ENCODE measurements at regions not wholly inside any gene's neighbourhood (a gene's known extent, or its start where the extent isn't known, plus 50 kb on each side); places are given as distances from the start of the nearest gene placed in this dataset.

DNA sequence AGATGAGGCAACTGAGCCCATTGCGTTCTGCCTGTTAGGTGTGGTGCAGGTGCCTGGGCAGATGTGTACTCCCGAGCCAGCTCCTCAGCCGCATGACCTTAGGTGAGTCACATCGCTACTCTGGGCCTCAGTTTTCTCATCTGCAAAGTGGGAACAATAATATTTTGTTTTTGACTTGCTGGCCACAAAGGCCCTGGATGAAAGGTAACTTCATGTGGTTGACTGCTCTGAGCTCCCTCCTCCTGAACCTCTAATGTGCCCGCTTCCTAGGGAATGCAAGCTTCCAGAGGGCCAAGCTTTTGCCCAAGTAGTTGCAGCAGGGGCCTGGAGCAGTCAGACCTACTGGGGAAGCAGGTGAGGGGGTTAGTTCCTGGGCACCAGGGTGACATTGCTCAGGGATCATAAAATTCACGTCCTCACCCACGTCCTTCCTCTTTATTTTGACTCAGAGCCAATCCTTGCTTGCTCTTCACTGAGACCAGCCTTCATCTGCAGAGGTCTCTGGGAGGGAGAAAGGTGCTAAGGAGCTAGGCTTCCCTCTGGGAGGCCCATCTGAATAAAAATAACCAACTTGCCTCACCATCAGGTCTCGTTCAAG, 149.0 kb upstream of the TLE3 start:
- DNase-seq (ENCODE audit: low read depth in 1 of 2, low spot score in 2 of 2) = no peak
- no peaks in the 10 kb centered on the region for H3K27me3 ChIP-seq (replicated peaks)
- H3K4me1 ChIP-seq (replicated peaks) = peaks cover 9% of the 10 kb centered on the region
- H3K36me3 ChIP-seq = no peaks in the 10 kb centered on the region
- no peaks in the 10 kb centered on the region for H3K9me3 ChIP-seq (replicated peaks)
- no peak overlapping the region for H3K4me3 ChIP-seq
- no peak overlapping the region for H3K27ac ChIP-seq

DNA sequence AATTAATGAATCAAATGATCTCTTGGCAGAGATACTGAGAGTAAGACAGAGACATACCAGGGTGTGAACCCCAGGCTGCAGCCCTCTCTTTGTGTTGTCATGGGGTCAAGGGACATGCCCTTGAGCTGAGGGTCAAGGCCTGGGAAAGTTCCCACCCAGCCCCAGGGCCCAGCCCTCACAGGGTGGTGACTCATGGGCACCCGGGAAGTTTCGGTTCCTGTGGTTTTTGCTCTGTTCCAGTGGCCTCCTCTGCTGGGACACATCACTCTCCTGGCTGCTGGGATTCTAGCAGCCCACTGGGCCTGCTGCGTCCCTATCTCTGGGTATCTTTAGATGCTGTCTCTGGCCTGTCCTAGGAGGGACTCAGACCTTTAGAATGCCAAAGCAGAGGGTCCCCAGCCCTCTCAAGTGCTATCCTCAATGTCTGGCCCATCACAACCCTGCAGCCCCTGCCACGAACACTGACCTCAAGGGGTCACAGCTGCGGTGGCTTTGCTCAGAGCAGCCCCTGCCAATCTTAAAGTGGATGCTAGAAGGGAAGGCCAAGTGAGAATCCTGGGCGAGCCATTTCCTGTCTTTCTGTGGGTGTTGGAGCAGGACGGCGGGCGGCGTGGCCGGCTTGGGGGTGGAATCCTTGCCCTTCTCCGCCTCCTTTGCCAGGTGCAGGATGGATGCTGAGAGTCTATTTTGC, 148.4 kb upstream of the TLE3 start:
- Histone ChIP-seq H3K4me1 (replicated peaks) (peaks cover 9% of the 10 kb centered on the region), H3K9me3 (replicated peaks) (no peaks in the 10 kb centered on the region), H3K27me3 (replicated peaks) (no peaks in the 10 kb centered on the region), H3K27ac (no peak overlapping the region), H3K36me3 (no peaks in the 10 kb centered on the region), H3K4me3 (no peak overlapping the region)
- peak; percentile 44 to 63 for DNase-seq (ENCODE audit: low read depth in 1 of 2, low spot score in 2 of 2)

DNA sequence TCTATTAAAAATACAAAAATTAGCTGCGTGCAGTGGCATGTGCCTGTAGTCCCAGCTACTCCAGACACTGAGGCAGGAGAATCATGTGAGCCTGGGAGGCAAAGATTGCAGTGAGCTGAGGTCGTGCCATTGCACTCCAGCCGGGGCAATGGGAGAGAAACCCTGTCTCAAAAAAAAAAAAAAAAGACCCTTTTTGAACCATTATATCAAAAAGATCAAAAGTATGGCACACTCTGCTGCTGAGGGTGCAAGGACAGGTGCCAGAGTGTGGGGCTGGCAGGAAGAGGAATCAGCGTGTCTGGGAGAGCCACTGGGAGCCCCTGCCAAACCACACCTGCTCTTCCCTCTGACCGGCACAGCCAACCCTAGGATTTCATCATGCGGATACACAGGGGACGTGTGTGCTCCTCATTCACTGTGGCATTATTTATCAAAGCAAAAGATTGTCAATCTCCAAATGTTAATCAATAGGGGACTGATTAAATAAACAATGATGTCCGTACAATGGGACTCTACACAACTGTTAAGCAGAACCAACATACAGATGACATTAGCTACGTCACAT, 147.3 kb upstream of the TLE3 start:
- Histone ChIP-seq H3K9me3 (replicated peaks) (no peaks in the 10 kb centered on the region), H3K27ac (no peak overlapping the region), H3K27me3 (replicated peaks) (no peaks in the 10 kb centered on the region), H3K36me3 (no peaks in the 10 kb centered on the region), H3K4me3 (no peak overlapping the region), H3K4me1 (replicated peaks) (peaks cover 9% of the 10 kb centered on the region)
- no peak for DNase-seq (ENCODE audit: low read depth in 1 of 2, low spot score in 2 of 2)

DNA sequence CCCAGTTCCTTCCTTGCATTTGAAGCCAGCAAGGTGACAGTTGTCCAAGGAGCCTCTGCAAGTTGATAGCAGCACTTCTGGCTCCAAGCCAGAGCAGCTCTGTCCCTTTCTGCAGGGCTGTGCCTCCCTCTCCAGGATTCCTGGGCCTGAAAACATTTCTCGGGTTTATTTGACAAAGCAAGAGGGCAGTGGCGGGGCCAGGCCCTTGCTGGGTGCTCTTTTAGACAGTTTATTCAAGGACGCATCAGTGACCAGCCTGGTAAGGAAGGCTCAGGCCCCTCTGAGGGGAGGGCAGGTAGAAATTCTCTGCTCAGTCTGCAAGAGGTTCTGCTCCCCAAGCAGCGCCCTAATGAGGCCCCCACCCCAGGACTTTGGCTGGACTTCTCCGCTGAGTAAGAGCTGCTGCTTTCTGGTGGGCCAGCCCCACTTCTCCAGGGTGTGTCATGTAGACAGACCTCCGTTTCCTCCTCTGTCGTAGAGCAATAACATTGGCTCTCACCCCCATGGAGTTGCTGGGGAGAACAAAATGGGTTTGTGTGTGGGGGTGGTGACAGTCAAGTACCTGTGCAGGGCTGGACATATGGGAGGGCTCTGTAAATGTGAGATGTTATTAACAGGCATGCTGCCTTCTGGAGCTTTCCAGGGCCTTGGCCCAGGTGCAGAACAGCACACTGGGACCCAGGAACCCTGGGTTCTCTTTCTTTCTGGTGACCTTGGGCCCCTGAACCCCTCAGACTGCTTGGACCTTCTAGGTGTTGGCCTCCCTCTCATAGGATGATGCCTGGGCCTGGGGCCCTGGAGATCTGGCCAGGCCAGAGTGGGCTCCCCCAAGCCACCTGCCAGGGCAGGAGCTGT, 146.2 kb upstream of the TLE3 start:
- Histone ChIP-seq H3K4me3 (no peak overlapping the region), H3K36me3 (no peaks in the 10 kb centered on the region), H3K9me3 (replicated peaks) (no peaks in the 10 kb centered on the region), H3K27me3 (replicated peaks) (no peaks in the 10 kb centered on the region), H3K27ac (no peak overlapping the region), H3K4me1 (replicated peaks) (peaks cover 9% of the 10 kb centered on the region)
- no peak for DNase-seq (ENCODE audit: low read depth in 1 of 2, low spot score in 2 of 2)

DNA sequence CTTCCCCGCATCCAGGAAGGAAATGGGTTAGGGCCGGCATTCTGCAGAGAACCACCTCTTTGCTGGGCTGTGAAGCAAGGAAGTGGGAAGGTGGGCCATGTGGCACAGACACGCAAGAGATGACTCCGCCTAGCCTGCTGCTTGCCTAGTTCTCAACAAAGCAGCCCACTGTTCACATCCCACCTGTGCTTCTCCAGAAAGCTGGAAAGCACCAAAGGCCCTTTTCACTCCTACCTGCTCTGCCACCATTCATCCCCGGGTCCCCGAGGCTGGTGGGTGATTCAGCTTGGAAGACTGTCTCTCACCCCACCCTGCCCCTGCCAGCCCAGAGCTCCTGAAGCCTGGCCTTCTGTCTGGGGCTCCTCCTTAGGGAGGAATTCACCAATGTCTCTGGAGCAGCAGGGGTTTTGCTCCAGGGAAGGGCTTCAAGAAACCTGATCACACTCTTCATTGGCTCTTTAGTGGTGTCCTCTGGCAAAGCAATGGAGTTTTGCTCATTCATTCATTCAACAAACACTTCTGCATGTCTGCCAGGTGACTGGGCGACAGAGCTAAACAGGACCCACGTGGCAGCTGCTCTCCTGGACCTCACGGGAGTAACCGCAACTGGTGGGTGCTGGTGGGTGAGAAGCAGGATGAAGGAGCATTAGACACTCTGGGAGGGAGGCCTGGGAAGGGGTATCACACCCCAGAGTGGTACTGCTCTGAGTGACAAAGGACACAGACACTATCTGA, 145.4 kb upstream of the TLE3 start:
- no peaks in the 10 kb centered on the region for H3K27me3 ChIP-seq (replicated peaks)
- DNase-seq (ENCODE audit: low read depth in 1 of 2, low spot score in 2 of 2) = no peak
- H3K9me3 ChIP-seq (replicated peaks) = no peaks in the 10 kb centered on the region
- no peak overlapping the region for H3K4me3 ChIP-seq
- H3K4me1 ChIP-seq (replicated peaks) = peaks cover 9% of the 10 kb centered on the region
- H3K27ac ChIP-seq = no peak overlapping the region
- H3K36me3 ChIP-seq = no peaks in the 10 kb centered on the region

DNA sequence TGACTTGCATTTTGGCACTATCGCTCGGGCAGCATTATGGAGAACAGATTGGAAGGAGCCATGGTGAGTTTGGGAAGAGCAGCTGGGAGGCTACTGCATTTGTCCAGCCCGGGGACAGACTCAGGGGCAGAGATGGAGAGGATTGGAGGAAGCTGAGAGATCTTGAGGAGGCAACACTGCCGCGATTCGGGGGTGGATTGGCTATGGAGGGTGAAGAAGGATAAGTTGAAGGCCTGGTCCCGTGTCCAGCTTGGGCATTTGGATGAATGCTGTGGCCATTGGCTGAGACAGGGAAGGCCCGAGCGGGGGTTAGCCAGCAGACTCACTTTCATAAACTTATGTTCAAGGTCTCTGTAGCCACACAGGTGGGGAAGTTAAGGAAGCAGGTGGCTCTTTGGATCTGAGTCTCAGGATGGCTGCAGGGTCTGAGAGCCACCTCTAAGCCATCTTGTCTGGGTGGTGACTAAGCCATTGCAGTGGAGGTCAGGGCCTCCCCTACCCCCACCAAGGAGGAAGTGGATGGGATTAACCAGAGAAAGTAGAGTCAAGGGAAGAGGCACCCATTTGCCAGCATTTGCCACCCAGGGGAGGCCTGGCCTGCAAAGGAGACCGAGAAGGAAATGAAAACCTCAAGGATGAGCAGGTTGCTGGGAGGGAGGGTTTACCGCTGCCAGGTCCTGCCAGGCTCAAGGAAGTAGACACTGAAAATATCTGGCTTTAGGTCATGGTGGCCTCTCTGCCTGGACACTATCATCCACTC, 144.0 kb upstream of the TLE3 start:
- Histone ChIP-seq H3K27ac (no peak overlapping the region), H3K36me3 (no peaks in the 10 kb centered on the region), H3K4me1 (replicated peaks) (peaks cover 9% of the 10 kb centered on the region), H3K4me3 (no peak overlapping the region), H3K9me3 (replicated peaks) (no peaks in the 10 kb centered on the region), H3K27me3 (replicated peaks) (no peaks in the 10 kb centered on the region)
- no peak for DNase-seq (ENCODE audit: low read depth in 1 of 2, low spot score in 2 of 2)

DNA sequence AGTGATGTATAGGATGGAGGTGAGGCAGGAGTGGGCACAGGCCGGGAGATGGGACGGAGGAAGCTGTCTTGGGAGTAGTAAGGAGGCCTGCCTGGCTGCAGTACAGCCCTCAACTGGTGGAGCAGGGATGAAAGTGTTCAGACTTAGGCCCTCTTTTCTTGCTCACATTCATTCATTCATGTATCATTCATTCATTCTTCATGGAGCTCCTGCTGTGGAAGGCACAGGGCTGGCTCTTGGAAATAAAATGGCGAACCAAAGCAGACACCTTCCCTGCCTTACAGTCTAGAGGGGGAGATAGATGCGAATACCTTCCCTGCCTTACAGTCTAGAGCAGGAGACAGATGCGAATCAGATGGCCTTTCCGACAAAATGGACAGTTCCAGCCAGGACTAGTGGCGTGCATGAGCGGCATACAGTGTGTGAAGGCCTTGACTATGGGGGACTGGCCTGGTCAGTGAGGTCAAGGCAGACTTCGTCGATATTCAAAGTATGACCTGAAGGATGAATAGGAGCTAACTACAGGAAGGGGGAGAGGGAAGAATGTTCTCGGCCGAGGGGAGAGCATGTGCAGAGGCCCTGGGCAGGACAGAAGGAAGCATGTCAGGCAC, 143.2 kb upstream of the TLE3 start:
- Histone ChIP-seq H3K27me3 (replicated peaks) (no peaks in the 10 kb centered on the region), H3K4me1 (replicated peaks) (peaks cover 9% of the 10 kb centered on the region), H3K9me3 (replicated peaks) (no peaks in the 10 kb centered on the region), H3K36me3 (no peaks in the 10 kb centered on the region), H3K27ac (no peak overlapping the region), H3K4me3 (no peak overlapping the region)
- no peak for DNase-seq (ENCODE audit: low read depth in 1 of 2, low spot score in 2 of 2)

DNA sequence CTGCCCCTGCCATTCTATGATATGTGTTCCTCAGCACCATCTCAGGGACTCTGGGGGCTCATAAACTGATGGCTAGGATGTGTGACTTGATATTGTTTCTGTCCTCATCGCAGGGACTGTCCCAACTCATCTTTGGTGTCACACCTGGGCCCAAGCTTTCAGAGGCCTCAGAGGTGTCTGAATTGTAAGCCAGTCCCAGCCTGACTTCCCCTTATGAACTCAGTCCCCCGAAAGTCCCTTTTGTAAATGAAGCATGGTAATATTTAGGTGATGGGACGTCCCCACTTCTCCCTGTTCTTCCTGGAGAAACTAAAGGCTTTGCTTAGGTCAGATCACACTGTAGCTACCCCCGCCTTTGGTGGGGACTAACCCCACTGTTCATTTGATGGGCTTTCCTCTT, 142.4 kb upstream of the TLE3 start:
- Histone ChIP-seq H3K4me3 (no peak overlapping the region), H3K36me3 (no peaks in the 10 kb centered on the region), H3K4me1 (replicated peaks) (peaks cover 8% of the 10 kb centered on the region), H3K27me3 (replicated peaks) (no peaks in the 10 kb centered on the region), H3K9me3 (replicated peaks) (no peaks in the 10 kb centered on the region), H3K27ac (no peak overlapping the region)
- no peak for DNase-seq (ENCODE audit: low read depth in 1 of 2, low spot score in 2 of 2)

DNA sequence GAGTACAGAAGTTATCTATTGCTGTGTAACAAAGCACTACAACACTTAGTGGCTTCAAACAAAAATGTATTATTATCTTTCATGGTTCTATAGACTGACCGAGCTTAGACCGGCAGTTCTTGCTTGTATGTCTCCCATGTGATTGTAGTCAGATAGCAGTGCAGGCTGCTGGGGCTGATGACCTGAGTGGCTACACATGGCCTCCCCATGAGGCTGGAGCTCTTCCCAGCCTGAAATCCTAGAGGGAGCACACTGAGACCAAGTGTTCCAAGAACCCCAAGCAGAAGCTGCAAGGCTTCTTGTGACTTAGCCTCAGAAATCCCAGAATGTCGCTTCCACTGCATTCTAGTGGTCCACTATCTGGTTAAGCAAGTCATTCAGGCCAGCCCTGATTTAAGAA, 141.2 kb upstream of the TLE3 start:
- H3K27me3 ChIP-seq (replicated peaks) = no peaks in the 10 kb centered on the region
- no peaks in the 10 kb centered on the region for H3K9me3 ChIP-seq (replicated peaks)
- H3K36me3 ChIP-seq = no peaks in the 10 kb centered on the region
- DNase-seq (ENCODE audit: low read depth in 1 of 2, low spot score in 2 of 2) = no peak
- H3K4me1 ChIP-seq (replicated peaks) = peaks cover 11% of the 10 kb centered on the region
- H3K4me3 ChIP-seq = no peak overlapping the region
- no peak overlapping the region for H3K27ac ChIP-seq

DNA sequence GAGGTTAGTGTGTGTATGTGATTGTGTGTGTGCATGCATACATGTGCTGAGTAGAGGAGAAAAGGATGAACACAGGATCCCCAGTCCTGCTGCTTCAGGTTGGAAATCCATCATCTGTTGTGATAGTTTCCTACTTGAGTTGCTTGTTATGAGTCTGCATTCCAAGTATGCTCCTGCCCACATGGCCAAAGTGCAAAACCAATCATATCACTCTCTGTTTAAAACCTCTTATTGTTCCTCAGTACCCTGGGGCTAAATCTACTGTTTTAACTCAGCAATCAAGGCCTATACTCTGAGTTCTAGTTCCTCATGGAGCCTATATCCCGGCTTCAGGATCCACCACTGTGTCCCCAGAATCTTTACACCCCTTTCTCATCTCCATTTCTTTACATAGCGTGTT, 139.9 kb upstream of the TLE3 start:
- no peak overlapping the region for H3K4me3 ChIP-seq
- no peaks in the 10 kb centered on the region for H3K27me3 ChIP-seq (replicated peaks)
- DNase-seq (ENCODE audit: low read depth in 1 of 2, low spot score in 2 of 2) = no peak
- no peaks in the 10 kb centered on the region; the same call in 1 of the 2 replicates for H3K9me3 ChIP-seq (replicated peaks)
- peaks cover 11% of the 10 kb centered on the region for H3K4me1 ChIP-seq (replicated peaks)
- H3K27ac ChIP-seq = no peak overlapping the region
- H3K36me3 ChIP-seq = no peaks in the 10 kb centered on the region

DNA sequence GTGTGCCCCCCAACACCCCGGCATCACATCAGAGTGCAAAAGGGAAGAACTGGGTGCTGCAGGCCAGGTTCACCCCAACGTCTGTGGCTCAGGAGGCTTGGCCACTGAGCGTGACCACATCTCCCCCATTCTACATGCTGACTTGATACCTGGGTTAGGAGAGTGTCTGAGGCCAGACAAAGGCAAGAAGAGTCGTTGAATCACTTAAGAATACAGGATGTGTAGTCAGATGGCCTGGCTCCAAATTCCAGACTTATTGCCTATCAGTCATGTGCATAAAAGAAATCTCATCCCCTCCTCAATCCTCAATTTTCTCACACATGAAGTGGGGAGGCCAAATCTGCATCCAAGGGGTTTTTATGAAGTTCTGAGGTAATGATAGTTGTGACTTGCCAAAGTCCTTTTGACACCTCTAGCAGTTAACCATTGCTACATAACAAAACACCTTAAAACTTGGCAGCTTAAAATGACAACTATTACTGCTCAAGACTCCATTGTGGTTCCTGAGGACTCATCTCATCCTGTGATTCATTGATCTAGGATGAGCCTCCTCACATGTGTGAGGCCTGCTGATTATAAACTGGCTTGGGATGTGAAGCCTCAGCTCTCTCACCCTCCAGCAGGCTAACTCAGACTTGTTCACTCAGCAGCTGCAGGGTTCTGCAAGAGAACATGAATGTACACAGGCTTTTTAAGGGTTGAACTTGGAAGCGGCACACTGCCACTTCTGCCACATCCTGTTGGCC, 138.8 kb upstream of the TLE3 start:
- H3K4me1 ChIP-seq (replicated peaks) = peaks cover 11% of the 10 kb centered on the region
- no peak overlapping the region for H3K4me3 ChIP-seq
- H3K27me3 ChIP-seq (replicated peaks) = no peaks in the 10 kb centered on the region
- no peaks in the 10 kb centered on the region for H3K36me3 ChIP-seq
- peaks cover 9% of the 10 kb centered on the region for H3K9me3 ChIP-seq (replicated peaks)
- DNase-seq (ENCODE audit: low read depth in 1 of 2, low spot score in 2 of 2) = no peak
- no peak overlapping the region for H3K27ac ChIP-seq

DNA sequence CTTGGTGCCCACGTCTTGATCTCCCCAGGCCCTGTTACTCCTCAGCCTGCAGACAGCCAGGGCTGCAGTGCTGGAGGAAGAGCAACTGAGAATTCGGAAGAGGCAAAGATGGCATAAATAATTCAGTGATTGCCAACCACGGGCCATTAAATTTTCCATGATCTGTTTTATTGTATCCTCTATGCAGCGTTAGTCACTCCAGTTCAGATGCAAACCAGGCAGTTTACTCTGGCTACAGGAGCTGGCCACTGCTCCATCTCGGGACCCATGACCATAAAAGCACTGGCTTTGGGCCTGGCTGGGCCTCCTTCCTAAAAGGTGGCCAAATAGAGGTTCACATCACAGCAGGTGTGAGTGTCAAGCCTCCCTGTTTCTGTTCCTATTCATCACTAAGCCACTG, 137.6 kb upstream of the TLE3 start:
- Histone ChIP-seq H3K36me3 (no peaks in the 10 kb centered on the region), H3K4me1 (replicated peaks) (peaks cover 11% of the 10 kb centered on the region), H3K27me3 (replicated peaks) (no peaks in the 10 kb centered on the region), H3K9me3 (replicated peaks) (peaks cover 15% of the 10 kb centered on the region), H3K27ac (no peak overlapping the region), H3K4me3 (no peak overlapping the region)
- no peak for DNase-seq (ENCODE audit: low read depth in 1 of 2, low spot score in 2 of 2)
